CD4-positive, alpha-beta T cell treated with Interleukin-6 for 4 hours (primary cell): ENCODE measurements at regions not wholly inside any gene's neighbourhood (a gene's known extent, or its start where the extent isn't known, plus 50 kb on each side); places are given as distances from the start of the nearest gene placed in this dataset.
A peak's percentile ranks its signal among the peaks of the same experiment; 100 is the strongest.

Source experiments
- DNase-seq: peaks from one replicate; pipeline ENCODE4 v3.0.0-alpha.2; 2020; ENCODE audit warnings: mixed read lengths

DNA sequence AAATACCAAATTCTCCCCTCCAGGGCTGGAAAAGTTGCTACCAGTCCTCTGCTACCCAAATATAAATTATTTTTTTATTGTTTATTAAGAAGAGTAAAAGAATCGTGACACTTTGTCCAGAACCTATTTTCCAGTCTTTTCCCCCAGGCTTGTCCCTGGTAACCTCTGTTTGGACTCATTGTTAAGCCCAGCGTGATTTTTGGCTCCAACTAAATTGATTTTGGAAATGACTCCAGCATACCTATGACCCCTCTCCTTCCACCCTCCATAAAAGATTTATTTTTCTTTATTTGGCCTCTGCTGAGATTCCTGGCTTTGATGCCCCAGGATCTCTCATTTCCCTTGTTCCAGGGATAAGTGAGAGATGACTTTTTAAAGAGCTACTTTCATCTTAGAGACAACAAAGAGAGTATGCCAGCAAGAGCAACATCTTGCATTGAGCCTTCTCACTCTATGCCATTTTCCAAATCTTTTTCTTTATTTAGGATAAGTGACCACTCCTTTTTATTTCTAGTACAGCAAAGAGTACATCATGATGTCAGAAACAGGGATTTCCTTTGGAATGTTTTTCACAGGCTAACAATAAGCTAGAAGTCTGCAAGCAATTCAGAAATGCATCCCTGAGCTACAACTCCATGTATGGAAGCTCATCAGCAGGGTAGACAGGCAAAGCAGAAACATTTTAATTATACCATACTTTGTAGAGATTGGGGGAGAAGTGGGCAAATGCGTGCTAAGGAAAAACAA is 75.8 kb downstream of the DAD1 start:
- no peak for DNase-seq

- DNase-seq, result peak; percentile 8
Measured at GRCh38 chr14:22512106-22512814, 76.8 kb downstream of the DAD1 start.

DNA sequence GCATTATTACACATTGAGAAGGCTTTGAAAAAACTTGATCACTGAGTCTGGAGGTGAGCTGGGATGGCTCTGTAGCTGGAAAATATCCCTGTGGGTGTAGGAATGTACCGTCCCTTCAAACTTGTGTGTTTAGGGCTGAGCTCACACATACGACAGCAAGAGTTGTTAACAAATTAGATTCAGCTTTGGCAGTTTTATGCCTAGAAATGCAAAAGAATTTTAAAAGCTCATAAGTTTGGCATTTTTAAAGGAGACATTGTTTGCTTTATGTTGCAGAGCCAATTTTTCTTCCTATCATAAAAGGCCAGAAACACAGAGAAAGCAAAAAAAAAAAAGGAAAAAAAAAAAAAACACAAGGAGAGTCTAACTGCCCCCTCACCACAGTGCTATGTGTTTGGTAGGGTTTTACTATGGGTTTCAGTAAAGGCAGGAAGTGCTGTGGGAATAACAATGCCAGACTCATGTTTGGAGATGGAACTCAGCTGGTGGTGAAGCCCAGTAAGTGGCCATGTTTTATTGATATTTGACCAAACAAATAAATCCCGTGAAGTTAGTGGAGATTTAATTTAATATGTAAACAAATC is 78.4 kb downstream of the DAD1 start:
- no peak for DNase-seq

DNA sequence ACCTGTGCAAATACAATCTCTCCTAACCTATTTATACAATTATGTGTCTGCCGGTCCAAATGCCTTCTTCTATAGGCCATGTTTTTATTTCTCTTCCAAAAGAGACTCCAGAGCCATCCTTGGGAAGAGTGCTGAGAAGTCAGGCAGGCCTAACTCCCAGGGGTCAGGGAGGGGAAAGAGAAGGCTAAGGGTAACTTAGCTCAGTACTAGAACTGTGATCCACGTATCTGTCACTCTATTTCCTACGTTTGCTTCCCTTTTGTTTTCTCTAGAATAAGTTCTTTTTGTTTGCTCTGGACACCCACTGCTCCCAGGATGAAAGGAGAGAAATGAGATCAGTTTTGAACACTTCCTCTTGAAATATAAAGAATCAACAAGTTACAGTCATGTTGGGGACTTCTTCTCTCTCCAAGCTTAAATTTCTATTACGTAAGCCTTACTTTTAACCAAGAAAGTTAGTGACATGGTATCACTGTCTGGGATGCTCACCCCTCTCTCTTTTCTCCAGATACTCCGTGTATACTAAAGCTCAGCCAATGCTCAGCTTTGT is 79.2 kb downstream of the DAD1 start:
- DNase-seq, result no peak

- DNase-seq, result no peak
Measured at GRCh38 chr14:22509036-22509709, 79.9 kb downstream of the DAD1 start.

DNA sequence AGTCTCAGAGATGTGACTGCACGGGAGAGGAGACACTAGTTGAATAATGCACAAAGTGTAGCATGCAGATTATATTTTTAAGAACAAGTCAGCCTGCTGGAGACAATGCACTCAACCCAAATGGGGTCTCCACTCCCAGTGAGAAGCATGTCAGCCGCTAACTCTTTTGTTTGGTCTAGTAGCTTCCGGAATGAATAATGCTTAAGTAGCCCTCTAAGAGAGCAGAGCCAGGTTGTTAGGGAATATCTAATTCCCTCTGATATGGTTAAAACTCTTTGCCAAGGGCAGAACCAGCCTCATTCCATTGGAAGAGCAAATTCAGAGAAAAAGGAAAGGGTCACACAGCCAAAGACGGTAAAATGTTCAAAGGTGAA is 80.4 kb downstream of the DAD1 start:
- no peak for DNase-seq

GRCh38 chr14:22508150-22508457 is 80.9 kb downstream of the DAD1 start:
- DNase-seq, result no peak

- peak; percentile 43 for DNase-seq
Measured at GRCh38 chr14:22506778-22507351, 82.2 kb downstream of the DAD1 start.

DNA sequence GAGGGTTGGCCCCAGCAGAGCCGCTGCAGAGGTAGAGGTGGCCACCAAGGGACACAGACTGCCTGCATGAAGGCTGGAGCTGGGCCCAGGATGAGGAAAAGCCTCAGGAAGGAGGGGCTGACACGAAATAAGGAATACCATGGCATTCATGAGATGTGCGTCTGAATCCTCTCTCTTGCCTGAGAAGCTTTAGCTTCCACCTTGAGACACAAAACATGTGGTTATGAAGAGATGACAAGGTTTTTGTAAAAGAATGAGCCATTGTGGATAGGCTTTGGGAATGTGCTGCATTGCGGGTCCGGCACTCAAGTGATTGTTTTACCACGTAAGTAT is 82.7 kb downstream of the DAD1 start:
- DNase-seq, result no peak

DNA sequence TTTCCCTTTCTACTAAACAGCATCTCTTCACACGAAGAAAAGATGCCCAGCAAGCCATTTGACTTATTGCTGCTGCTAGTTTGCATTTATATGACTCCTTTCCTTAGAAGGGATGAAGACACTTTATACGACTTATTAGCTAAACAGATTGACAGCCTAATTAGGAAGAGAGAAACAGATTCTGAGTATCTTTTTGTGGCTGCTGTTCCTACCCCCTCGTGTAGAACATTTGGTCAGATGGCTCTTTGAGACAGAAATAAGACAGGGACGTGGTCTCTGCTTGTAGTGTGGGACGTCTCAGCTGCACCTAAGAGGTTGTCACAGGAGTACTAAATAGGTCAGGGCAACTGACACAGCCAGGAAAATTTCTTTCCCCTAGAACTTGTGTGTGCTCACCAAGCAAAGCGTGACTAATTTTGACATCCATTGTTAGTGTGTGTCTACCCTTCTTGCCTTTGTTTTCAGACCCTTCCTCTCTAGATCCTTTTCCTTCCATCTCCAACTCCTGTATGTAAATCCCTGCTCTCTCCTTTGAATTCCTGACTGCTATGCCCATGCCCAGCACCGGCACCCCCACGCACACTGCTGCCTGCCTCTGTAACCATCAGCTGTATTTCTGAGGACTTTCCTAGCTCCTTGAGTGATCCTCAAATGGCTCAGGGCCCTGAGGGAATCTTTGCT is 83.2 kb downstream of the DAD1 start:
- DNase-seq, result peak; percentile 59

- DNase-seq, result no peak
Measured at GRCh38 chr14:22505309-22505696, 83.7 kb downstream of the DAD1 start.

DNA sequence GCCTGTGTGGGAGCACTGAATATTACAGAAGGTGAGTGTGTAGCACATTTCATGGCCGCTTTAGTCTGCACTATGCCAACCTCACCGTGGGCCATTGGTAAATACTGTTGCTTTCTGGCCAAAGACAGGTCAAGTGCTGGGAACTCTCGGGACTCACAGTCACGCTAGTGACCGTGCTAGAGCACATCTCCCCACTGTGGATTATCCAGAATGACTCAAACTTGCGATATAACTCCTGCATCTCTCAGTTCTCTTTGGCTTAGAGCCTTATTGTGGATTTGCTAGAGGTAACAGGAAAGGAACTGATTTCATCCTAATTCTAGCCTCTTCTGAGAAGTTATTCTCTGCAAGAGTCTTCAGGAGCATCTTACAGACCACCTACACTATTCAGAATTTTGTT is 86.5 kb downstream of the DAD1 start:
- no peak for DNase-seq

GRCh38 chr14:22502007-22502406 is 87.0 kb downstream of the DAD1 start:
- no peak for DNase-seq

- DNase-seq, result peak; percentile 57
Measured at GRCh38 chr14:22500954-22501726, 87.9 kb downstream of the DAD1 start.

DNA sequence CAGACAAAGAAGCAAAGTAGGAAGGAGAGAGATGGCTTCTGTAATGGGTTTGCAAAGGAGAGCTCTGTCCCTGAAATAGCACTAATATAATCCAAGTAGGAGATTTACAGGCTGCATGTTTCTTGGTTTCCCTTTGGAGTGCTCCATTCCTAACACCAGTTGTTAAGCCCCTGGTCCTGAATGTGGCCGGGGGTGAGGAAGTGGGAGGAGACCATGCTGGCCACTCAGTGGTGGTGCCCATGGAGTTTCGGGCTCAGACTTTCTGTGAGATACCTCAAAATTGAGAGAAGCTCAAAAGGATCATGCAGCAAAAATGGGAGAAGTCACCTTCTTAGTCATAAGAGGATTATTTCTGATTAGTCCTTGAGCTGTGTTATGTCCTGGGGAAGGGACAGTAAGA is 88.5 kb downstream of the DAD1 start:
- DNase-seq, result no peak

- no peak for DNase-seq
Measured at GRCh38 chr14:22497671-22498093, 91.3 kb downstream of the DAD1 start.

- DNase-seq, result no peak
Measured at GRCh38 chr14:22497144-22497423, 91.9 kb downstream of the DAD1 start.

DNA sequence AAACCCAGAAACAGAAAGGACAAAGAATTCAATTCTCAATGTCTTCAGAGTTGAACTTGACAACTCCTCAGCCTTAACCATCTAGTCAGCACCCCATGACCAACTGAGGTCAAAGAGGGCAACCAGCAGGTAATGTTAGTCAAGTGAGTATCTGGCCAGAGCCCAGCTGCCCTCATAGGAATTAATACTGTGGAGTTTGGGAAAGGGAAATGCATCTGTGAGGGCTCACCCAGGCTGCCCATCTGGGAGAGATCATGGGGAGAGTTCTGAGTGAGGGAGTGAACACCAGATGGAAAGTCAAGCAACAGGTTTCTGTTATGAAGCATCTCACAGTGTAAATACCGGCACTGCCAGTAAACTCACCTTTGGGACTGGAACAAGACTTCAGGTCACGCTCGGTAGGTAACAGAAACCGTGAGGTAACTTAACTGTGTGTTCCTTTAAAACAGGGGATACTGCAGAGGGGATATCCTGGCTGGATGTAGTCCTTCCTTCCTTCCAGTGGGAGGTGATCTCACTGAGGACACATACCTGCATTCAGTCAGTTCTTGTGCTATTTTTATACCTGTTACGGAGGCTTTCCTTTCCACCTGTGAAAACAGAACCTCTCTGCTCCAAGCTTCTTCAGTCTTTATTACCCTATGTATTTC is 94.4 kb downstream of the DAD1 start:
- DNase-seq, result no peak

DNA sequence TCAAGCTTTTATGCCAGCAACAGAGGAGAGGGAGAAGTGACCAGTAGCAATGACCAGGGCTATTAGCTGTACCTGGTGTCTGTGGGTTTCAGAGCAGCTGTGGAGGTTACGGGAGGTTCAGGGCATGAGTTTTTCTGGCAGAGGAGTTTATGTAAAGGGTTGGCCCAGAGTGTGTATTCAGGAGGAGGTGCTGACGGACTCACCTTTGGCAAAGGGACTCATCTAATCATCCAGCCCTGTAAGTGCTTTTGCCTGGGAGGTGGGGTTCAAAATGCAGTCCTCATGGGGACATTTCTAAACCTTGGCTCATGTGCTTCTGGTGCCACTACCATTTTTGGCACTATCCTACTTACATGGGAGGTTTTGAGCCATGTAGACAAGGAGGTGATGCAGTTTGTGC is 95.3 kb downstream of the DAD1 start:
- DNase-seq, result no peak

DNA sequence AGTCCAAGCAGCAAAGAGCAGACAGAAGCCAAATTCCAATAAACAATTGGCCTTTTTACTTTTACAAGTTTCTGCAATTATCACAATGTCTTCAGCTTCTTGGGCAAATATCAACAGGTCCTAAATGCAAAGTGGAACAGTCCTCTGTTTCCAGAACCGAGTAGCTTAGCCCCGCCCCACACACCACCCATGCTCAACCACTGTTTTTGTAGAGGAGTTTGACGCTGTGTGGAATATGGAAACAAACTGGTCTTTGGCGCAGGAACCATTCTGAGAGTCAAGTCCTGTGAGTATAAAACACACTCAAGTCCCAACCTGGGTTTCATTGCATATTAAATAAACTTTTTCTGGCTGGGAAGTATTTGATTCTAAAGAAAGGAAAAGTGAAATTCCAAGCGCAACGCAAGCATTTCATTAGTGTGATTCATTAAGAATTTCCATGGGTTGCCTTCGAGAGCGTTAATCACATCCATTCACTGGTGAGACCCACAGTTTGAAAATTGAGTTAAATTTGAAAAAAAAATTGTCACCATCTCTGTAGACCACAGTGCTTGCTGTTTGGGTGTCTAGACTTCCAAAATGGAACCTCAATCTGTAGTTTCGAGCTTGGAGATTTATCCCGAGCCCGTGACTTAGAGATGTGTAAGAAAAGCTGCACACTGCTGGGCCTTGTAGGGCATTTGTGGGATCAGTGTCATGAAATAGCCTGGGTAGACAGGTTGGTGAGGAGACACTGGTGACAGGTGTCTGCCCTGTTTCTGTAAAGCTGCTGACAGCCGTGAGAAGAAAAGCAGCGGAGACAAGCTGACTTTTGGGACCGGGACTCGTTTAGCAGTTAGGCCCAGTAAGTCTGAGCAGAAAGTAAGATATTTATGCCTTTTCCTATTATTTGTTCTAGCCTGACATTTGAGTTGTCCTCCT is 96.1 kb downstream of the DAD1 start:
- peak; percentile 62 for DNase-seq
